Fibroblast of skin of abdomen (primary cell): ENCODE measurements at regions not wholly inside any gene's neighbourhood (a gene's known extent, or its start where the extent isn't known, plus 50 kb on each side); places are given as distances from the start of the nearest gene placed in this dataset.

Source experiments
- DNase-seq: peaks from one replicate; pipeline ENCODE4 v3.0.0-alpha.2; 2013

DNA sequence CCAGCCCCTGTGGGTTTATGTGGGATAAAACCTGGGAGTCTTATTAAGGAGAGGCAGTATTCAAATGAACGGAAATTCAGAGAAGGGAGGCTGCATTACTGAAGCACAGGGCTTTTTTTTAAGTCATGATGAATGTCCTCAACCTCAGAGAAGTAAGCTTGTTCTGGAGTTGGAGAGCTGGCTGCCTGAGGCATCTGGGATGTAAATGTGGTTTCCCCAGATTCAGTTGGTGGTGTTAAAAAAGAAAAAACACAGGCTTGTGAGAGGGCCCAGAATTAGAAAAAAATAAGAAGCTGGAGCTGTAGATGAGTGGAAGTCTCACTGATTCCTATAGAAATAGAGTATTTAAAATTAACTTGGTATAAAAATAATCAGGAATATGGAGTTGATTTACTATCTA is 64.0 kb upstream of the GPR12 start:
- DNase-seq = no peak

DNA sequence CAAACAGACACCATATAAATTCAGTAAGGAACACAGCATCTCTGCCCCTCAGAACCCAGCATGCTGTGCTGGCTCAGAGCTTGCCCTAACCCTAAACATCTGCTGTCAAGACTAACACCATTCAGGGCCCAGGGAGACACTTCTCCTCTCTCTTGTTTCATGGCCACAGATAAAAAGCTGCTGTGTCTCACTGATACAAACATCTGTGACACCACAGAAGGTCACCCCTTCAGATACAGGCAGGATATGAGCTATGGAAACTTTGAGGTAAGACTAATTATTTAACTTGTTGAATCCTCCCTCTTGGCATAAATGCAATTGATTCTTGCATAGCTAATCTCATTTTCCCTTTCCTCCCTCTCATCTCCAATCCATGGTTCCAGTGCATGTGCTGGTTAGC is 61.6 kb upstream of the GPR12 start:
- DNase-seq = no peak

DNA sequence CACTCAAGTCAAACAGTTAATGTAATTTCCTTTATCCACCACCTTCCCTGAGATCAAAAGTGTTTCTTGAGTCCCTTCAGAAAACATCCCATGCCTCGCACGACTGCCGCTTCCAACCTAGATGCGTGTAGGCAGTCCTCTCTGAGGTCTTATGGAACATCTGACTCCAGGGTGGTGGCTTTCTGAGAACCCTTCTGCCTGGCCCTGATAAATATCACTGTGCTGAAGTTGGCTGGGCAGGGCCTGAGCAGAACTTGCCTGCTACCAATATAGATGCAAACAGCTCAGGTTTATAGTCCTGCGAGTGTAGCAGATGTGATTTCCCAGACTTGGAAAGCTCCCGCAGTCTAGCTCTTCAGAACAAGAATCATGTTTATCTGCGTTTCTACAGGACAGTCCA is 61.1 kb upstream of the GPR12 start:
- DNase-seq = no peak

DNA sequence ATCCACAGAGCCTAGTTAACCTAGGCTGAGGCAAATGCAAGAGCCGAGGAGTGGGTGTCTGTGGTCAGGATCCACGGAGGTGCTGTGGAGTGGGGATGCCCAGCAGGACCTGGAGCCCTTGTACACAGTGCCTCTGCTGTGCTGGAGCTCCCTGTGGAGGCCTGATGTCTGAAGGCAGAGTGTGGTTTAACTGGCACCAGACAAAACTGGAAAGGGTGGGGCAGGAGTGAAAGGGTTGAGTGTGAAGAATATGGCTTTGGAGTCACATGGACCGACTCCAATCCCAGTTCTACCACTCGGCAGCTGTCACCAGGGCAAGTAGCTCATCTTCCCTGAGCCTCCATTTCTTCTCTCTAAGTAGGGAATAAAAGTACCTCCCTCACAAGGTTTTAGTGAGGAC is 60.3 kb upstream of the GPR12 start:
- no peak for DNase-seq

DNA sequence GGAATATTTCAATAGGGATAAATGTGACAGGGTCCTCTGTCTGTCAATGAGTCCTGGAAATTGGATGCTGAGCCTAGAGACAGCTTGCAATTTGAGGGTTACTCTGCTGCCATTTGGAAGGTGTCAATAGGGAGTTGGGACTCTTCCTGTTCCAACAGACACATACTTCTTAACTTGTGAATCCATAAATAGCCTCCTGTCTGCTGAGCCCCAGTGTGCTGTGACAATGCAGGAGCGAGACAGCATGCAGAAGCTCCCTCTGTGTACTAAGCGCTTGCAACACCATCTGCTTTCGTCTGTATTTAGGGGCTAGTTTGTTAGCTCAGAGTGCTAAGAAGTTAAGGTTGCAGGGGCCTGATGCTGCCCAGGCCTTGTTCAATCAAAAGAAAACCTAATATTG is 58.5 kb upstream of the GPR12 start:
- DNase-seq = no peak

DNA sequence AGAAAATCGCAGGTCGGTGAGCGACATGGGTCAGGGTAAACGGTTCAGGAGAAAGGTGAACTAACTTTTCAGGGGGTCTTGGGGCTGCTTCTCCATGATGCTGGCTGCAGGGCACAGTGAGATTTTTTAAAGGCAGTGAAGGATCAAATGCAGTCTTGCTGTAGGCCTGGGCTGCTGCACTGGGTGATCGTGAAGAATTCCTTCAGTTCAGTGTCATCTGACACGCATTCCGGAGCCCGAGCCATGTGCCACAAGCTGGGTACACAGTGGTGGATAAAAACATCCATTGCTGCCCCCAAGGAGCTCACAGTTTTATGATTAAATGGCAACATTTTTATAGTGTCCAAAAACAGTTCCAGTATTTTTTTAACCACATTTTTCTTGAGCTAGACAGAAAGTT is 56.3 kb upstream of the GPR12 start:
- no peak for DNase-seq

DNA sequence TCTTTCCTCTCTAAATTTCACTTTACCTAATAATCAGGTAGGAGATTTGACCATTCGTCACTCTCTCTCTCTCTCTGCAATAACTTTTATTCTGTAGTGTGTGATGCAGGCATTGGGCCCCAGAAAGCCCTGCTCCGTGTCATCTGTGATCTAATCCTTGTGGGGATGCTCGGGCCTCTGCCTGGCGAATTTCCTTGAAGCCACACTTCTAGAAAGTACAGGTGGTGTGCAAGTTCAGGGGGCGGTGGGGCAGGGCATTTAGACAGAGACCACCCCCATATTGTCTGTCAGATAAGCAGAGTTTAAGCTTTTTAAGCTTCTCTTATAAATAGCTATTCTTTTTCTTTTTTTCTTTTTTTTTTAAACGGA is 53.4 kb upstream of the GPR12 start:
- DNase-seq = no peak

DNA sequence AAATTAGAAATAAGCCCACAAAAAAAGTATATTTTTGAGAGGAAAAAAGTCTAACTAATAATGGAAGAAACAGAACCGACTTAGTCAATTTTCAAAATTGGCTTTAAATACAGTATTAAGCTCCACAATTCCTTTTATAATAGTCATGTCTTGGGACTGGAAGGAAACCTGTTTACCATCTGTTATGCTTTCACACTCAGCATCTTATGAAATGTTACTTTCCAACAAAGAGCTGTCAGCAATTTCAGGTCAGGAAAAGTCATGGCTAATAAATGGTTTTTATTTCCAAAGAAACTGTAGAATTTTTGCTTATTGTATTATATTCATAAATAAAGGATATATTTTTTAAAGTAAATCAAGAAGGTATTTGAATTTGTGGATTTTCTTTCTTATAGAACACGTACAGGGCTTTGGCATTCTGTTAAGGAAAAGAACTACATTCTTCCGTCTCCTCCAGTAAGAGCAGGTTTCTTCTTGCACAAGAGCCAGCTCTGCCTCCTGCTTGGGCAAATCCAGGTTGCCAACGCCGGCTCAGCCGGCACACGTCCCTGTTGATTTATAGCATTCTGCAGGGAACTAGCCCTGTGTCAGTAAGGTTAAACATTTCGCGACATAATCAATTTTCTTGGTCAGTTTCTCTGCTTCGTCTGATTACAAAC is 52.9 kb upstream of the GPR12 start:
- DNase-seq = no peak

DNA sequence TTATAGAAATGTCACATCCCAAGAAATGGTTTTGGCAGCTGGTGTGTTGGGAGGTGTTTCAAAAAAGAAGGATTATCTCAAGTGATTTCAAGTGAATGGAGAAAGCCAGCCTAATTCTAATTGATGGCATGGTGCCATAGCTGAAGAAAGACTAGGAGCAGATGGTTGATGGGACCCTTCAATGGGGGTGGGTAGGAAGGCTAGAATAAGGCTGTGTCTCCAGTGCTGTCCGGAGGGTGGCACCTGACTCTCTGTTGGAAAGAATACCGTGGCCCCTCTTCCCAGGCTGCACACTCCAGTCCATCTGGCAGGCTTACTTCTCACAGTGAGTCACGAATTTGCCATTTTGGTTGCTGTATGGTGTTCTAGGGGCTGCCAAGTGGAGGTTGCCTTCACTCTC is 51.0 kb upstream of the GPR12 start:
- DNase-seq = no peak
